ENCODE measurements at regions not wholly inside any gene's neighbourhood (a gene's known extent, or its start where the extent isn't known, plus 50 kb on each side); places are given as distances from the start of the nearest gene placed in this dataset.
"Not testable (repeated sequence)": the region's sequence is repeated elsewhere in the genome, so short reads cannot be mapped to it uniquely, and the experiment has no call there.

GRCh38 chr6:94687255-94687654 lies 890.1 kb upstream of the MANEA start:
- not testable (repeated sequence) for DNase-seq

DNA sequence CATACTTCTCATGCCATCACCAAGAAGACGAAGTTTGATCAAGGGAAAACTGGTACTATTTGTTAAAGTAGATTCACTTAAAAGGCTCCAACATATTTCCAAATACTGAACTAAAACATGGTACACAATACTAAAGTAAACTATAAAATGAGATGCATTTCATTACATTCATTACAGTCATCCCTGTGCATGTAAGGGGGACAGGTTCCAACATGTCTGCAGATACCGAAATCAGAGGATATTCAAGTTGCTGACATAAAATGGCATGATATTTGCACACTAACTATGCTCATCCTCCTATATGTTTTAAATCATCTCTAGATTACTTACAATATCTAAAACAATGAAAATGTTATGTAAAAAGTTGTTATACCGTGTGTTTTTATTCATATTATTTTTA lies 893.9 kb upstream of the MANEA start:
- no peak for DNase-seq

- no peak for DNase-seq
Measured at GRCh38 chr6:94680669-94681212, 896.6 kb upstream of the MANEA start.

- no peak for DNase-seq
Measured at GRCh38 chr6:94673251-94673650, 904.1 kb upstream of the MANEA start.

- DNase-seq, result no peak
Measured at GRCh38 chr6:94670017-94670416, 907.3 kb upstream of the MANEA start.

GRCh38 chr6:94668876-94669275 lies 908.5 kb upstream of the MANEA start:
- DNase-seq, result no peak

- DNase-seq, result no peak
Measured at GRCh38 chr6:94658929-94659328, 918.4 kb upstream of the MANEA start.

- DNase-seq, result no peak
Measured at GRCh38 chr6:94651239-94651638, 926.1 kb upstream of the MANEA start.

DNA sequence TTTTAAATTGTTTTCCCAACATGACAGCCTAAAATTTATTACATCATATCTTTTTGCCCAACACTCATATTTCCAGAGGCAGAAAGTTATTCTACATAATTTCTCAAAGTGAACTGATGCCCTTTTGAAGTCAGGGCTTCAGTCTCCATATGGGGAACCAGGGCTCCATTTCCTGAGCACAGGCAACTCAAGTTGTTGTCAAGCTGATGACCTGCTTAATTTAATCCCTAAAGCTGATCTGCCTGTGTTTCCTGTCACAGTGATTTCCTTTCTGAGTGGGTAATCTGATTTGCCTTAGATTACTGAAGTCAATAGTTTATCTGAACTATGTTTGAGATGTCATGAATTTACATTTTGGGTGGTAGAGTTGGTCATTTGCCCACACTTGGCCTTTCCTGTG lies 932.1 kb upstream of the MANEA start:
- no peak for DNase-seq

DNA sequence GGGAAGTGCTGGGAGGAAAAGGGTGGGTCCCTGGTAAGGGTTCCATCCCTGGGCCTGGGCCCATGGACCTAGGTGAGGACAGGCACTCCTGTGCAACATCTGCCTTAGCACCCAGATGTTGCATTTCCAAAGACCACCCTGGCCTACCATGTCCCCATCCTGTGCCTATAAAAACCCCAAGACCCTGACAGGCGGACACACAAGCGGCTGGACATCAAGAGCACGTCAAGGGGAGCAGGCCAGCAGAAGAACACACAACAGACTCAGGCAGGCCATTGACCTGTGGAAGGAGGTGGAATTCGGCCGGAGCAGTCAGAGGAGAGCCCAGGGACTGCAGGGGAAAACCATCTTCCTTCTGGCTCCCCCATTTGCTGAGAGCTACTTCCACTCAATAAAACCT lies 937.8 kb upstream of the MANEA start:
- no peak for DNase-seq

DNA sequence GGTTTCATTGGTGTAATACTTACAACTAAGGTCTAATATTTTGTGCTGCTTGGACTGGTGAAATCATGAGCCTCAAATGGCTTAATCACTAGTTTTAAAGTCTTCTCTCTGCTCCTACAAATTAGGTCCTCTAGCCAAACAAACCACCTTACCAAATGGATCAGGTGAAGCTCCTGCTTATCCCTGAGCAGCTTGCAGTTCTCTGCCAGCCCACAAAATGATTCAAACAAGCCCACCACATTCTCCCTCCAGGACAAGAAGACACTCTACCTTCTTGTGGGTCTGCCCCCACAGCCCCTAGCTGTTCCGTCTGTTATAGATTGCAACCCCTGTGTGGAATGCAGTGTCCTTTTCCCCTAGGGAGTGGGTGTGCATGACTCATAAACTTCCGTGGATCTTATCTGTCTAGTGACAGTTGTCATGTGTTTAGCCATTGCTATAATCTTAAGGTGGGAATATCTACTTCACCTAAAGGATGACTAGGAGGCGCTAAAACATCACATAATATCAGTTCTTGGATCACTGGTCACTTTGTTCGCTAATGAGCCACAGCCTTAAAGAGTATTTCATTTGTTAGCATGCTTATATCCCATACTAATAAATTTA lies 940.5 kb upstream of the MANEA start:
- DNase-seq, result peak; percentile 7

DNA sequence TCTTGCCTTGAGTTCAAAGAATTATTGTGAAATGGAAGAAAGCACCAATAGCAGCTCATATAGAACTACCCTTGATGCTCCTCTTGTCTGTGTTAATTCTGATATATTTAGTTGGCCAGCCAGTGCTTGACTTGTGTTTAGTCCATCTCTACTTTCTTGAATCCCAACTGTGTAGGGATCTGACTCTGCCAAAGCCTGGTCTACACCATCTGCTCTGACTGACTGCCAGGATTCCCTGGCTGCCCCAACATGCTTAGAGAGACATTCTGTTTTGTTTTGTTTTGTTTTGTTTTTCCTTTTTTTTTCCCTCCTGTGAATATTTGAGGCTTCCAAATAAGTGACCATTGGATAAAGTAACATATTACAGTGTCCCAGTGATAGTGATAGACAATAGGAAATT lies 953.7 kb upstream of the MANEA start:
- no peak for DNase-seq

GRCh38 chr6:94622783-94623182 lies 954.6 kb upstream of the MANEA start:
- no peak for DNase-seq

- DNase-seq, result no peak
Measured at GRCh38 chr6:94600636-94601035, 976.7 kb upstream of the MANEA start.

- DNase-seq, result no peak
Measured at GRCh38 chr6:94597487-94597886, 979.8 kb upstream of the MANEA start.

DNA sequence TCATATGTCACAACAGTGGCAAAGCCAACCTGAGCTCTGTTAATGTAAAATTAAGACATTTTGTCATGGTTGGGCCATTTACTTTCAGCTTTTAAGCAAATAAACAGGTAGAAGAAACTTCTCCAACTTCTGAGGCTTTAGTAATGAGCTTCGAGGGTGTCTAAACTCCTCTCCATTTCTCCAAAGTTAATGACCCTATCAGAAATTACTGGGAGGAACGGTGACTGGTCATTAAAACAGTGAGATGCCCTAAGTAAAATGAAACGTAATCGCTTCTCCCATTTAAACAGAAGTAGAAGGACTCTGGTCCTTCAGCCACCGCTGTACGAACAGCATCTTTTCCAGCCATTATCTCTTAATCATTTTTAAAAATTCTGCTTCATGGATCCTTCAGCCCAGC lies 986.9 kb upstream of the MANEA start:
- DNase-seq, result no peak

- no peak for DNase-seq
Measured at GRCh38 chr6:94588301-94588700, 989.0 kb upstream of the MANEA start.

DNA sequence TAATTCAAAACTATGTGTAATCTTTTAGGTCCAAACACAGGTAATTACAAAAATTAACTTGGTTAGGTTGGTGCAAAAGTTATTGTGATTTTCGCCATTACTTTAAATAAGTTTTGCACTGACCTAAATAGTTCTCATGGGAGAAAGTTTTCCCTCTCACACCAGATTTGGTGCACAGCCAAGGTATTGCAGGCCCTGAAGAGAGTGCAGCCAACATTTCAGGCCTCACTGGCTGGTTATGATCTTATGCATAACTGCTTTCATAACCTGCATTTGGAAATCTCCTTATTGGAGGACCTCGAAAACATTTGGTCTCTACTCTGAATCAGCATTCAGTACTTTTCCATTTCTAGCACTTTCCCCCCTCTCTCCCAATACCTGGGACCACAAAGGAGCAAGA lies 993.1 kb upstream of the MANEA start:
- DNase-seq, result no peak

GRCh38 chr6:94570581-94570980 lies 1006.8 kb upstream of the MANEA start:
- DNase-seq, result peak; percentile 12

DNA sequence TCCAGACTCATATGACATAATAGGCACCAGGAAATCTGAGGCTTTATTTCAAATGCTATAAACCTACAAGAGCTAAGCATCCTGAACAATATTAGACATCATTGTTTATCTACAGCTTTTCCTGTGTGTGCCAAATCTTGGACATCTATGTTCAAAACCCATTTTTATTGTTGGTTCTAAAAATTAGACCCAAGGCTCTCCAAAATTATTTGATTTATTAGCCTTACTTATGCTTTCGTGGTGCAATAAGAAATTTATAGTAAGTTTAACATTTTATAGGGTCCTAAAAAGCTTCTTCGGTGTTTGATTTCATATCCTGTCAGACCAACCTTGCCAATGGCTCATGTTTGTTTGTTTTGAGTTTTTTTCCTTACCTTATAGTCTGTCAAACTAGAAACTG lies 1014.5 kb upstream of the MANEA start:
- DNase-seq, result no peak

GRCh38 chr6:94559829-94560537 lies 1017.4 kb upstream of the MANEA start:
- no peak for DNase-seq

DNA sequence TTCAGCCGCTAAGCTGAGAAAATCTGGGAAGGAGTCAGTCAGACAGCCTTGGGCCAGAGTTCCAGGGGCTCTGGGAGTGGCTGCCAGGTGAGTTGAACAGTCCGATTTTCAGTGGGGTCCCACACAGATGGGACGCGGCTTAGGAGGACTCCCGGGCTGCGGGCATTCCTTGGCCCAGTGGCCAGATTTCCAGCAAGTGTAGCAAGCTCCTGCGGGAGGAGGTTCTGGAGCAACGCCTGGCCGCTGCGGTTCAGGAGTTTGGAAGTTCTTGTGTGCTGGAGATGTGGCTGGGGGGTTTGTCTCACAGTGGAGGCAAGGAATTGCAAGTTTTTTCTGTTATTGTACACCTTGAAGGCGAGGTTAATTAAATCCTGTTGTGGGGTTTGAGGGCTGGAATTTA lies 1020.1 kb upstream of the MANEA start:
- not testable (repeated sequence) for DNase-seq

DNA sequence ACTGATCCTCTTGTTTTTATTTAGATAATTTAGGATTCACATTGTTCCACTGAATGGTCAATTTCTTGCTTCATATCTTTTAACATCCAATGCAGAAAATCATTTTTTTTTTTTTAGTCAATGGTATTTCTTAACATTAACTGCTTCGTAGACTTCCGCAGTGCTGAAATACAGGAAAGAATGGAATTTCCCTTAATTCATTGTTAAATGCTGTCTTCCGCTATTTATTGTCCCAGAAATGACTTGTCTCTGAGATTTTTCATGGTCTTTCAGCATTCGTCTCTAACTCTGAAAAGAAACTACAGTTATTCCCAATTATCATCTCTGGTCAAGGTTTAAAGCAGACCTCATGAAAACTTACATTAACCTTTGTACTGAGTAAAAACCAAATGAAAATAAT lies 1029.1 kb upstream of the MANEA start:
- DNase-seq, result no peak

DNA sequence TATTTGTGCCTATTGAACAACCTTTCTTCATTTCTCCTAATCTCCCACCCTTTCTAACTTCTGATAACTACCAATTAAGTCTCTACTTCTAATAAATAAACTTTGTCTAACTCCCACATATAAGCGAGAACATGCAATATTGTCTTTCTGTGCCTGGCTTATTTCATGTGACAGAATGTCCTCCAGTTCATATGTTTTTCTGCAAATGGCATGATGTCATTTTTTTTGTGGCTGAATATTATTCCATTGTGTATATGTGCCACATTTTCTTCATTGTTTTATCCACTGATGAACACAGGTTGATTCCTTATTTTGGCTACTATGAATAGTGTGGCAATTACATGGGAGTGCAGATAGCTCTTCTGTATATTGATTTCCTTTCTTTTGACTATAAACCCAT lies 1041.5 kb upstream of the MANEA start:
- no peak for DNase-seq
